Fibroblast of lung (primary cell): ENCODE measurements at regions not wholly inside any gene's neighbourhood (a gene's known extent, or its start where the extent isn't known, plus 50 kb on each side); places are given as distances from the start of the nearest gene placed in this dataset.

Experiments
- EZH2 ChIP-seq: IDR thresholded peaks from 2 replicates; pipeline ENCODE4 v1.5.1; 2012; ENCODE audit warnings: low read length, control low read depth, mild to moderate bottlenecking; ENCODE audit errors: missing control alignments
- TF ChIP-seq, protein P1 (sequence below), 2 donors: IDR thresholded peaks in 1 of 2; conservative IDR thresholded peaks in 1 of 2; 1 replicate in 1 of 2; 2 replicates in 1 of 2; pipeline ENCODE4 v1.5.1; 2011 to 2012; ENCODE audit warnings: low read length in 2 of 2, control low read depth in 1 of 2, inconsistent platforms in 1 of 2, low read depth in 1 of 2, mild to moderate bottlenecking in 1 of 2

DNA sequence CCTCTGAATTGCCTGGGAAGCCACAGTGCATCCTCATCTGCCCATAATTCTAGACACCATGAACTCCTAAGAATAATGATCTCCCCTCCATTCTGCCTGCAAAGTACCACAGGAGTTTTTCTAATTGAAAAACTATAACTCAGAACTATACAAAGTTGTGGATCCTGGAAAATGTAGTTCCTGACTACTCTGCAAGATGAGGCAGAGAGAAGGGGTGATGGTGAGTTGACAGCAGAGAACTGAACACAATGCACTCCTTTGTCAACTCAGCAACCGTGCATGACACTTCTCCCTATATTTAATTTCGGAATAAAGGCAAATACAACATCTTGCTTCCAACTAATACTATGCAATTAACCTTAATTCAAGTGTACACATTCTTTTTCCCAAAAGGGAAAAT, 471.1 kb upstream of the FAM98A start:
- TF ChIP-seq, protein P1, sequence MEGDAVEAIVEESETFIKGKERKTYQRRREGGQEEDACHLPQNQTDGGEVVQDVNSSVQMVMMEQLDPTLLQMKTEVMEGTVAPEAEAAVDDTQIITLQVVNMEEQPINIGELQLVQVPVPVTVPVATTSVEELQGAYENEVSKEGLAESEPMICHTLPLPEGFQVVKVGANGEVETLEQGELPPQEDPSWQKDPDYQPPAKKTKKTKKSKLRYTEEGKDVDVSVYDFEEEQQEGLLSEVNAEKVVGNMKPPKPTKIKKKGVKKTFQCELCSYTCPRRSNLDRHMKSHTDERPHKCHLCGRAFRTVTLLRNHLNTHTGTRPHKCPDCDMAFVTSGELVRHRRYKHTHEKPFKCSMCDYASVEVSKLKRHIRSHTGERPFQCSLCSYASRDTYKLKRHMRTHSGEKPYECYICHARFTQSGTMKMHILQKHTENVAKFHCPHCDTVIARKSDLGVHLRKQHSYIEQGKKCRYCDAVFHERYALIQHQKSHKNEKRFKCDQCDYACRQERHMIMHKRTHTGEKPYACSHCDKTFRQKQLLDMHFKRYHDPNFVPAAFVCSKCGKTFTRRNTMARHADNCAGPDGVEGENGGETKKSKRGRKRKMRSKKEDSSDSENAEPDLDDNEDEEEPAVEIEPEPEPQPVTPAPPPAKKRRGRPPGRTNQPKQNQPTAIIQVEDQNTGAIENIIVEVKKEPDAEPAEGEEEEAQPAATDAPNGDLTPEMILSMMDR (conservative IDR thresholded peaks at IDR 0.05 in 1 of 2, IDR thresholded peaks at IDR 0.05 in 1 of 2; ENCODE audit: low read depth in 1 of 2, low read length in 2 of 2) = no peak
- TF ChIP-seq EZH2 = no peak
